M059J (cell line): ENCODE measurements at regions not wholly inside any gene's neighbourhood (a gene's known extent, or its start where the extent isn't known, plus 50 kb on each side); places are given as distances from the start of the nearest gene placed in this dataset.

Experiments used
- DNase-seq: peaks from one replicate; pipeline ENCODE4 v3.0.0-alpha.2; 2012; ENCODE audit warnings: low read depth

DNA sequence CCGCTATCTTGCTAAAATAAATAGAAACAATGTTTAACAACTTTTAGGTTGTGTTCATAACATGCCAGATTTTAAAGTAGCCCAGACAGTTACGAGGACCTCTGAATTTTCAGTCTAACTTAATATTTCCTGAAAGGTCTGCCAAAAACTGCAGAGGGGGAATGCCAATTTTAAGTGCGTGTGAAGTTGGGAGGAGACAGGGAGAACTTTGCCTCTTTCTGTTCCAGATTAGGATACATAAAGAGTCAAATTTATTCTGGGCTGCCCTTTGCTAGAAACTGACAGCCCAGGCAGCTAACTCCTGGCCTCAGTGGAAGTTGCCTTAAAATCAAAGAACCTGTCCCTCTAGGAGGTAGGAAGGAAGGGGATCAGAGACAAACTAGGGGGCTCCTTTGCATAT lies 52.3 kb upstream of the PIP4K2A start:
- DNase-seq, result no peak

DNA sequence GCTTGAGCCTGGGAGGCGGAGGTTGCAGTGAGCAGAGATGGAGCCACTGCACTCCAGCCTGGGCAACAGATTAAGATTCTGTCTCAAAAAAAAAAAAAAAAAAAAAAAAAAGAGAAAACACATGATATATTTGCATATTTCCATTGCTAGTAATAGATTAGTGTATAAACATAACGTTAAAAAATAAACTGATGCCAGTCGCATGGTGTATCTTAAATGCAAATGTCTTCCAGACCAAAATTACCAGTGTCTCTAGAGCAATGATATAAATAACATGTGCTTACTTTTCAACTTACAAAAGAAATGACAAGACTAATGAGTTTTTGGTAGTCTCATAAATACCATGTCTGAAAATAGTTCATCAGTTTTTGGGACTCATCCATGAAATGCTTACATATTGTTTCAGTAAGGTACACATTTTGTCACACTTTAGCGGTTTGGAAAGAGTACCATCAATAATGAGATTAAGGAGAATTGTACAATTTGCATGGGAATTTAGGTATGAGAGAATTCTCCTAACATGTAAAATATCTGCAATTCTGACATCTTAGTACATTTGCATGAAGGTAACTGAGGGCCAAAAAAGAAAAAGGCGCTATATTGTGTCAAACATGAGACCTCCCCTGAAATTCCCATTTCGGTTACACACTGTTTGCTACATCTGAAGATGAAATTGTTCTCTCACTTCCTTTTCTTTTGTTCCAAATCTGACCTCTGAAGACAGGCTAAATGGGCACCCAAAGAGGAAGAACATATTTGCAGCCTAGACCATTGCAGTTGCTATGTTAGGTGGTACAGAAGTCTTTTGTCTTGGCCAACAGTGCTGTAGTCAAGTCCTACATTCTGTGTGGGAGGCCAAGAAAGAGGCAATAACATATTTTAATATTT lies 51.5 kb upstream of the PIP4K2A start:
- no peak for DNase-seq

DNA sequence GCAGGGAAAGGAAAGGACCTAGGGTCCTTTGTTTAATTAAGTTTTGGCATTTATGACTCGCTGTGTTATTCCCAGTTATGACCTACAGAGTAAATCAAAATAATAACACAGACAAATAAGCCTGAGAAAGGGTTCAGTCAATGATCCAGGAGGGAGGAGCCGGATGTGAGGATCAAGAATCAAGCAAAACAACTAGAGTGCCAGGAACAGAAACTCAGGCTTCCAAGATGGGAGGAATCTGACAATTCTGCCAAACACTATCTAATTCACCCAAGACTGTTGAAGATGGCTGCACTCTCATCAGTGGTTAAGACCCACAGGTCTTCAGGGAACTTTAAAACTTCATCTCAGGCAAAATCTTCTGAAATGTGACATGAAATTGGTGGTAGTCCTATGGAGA lies 50.3 kb upstream of the PIP4K2A start:
- DNase-seq, result no peak
